8988T (cell line): ENCODE measurements at regions not wholly inside any gene's neighbourhood (a gene's known extent, or its start where the extent isn't known, plus 50 kb on each side); places are given as distances from the start of the nearest gene placed in this dataset.

Experiments used
- DNase-seq: peaks from one replicate; pipeline ENCODE4 v3.0.0; 2011

DNA sequence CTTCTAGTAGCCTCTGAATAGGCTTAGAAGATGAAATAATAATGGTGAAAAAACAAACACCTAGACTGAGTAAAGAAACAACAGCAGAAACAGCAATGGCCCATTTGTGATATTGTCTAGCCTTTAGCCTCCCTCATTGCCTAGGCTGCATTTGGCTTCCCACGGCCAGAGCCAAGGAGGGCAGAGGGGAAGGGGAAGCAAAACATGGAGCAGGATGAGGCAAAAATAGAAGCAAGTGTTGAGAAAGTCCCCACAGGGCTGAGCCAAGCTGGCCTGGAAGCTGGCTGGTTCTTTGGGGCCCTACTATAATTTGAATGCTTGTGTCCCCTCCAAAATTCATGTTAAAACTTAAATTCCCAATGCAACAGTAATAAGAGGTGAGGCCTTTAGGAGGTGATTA, 60.2 kb upstream of the KSR1 start:
- DNase-seq: no peak

DNA sequence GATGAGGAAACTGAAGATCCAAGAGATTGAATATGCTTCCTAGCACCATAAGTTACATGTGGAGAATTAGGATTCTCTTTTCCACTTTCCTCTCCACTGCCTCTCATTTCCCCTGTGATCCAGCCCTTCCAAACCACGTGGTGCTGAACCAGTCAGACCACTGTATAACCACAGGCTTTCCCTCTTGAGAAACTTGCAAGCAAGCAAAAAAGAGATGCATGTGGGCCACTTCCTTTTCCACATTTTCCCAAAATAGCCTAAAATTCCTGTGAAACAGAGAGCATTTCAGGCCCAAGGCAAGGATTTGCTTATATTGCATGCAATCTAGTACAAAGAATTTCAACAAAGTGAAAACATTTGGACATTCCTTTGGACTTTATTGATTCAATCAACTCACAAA, 59.3 kb upstream of the KSR1 start:
- no peak for DNase-seq

DNA sequence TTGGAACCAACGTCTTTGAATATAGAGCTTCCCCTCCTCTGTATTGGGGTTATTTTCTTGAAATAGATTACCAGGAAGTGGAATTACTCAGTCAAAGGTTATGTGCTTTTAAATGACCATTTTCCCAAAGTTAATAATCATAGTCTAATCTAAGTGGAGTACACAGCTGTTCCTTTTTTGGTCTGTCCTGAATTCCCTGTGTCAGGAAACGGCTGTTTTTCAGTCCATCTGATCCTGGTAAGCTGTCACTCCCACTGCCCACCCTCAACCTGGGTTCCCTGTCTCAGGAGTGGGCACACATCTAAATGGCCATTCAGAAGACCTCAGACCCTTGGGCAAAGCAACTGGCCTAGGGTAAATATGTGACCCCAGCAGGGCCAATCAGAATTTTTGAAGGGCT, 57.6 kb upstream of the KSR1 start:
- no peak for DNase-seq

DNA sequence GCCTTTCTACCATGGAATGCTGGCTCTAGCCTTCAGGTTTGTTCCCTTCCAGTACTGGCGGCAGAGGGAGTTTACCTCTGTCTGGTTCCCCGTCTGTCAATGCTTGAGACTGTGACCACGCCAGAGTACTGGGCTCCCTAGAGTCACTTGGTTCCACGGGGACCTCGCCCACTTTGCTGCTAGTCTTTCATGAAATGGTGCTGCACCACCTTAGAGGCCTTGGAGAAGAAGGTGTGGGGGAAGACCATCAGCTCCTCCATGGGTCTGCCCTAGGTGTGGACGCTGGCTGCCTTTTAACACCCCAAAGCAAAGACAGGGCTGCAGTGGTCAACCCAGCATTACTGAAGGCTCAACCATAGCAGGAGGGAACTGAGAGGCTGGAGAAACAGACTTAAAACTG, 55.3 kb upstream of the KSR1 start:
- DNase-seq: no peak

DNA sequence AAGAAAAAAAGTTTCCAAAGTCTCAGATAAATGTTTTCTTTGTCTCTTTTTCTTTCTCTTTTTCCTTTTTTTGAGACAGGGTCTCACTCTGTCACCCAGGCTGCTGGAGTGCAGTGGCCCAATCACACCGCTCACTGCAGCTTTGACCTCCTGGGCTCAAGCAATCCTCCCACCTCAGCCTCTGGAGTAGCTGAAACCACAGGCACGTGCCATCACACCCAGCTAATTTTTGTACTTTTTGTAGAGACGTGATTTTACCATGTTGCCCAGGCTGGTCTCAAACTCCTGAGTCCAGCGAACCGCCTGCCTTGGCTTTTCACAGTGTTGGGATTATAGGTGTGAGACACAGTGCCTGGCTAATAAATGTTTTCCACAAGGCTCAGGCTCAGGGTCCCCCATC, 53.3 kb upstream of the KSR1 start:
- no peak for DNase-seq

DNA sequence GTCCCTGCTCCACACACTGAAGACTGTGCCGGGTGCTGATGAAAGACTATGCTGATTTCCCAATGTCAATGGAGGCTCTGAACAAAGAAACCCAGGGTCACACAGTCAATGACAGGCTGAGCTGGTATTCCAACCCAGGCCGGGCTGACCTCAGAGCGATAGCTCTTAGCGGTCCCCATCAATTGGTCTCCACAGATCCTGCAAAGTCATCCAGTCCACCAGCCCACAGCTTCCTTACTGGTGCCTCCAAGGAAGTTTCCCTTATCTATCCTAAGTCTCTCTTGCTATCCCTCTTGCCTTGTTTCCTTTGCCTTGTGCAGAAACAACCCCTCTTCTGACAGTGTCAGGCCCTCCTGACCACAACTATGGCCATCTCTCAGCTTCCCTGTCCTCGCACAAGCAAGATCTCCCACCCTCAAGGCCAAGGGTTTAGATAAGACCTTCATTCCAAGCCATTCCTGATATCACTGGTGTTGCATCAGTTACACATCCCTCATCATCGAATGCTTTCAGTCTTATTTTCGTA, 52.7 kb upstream of the KSR1 start:
- DNase-seq: no peak

DNA sequence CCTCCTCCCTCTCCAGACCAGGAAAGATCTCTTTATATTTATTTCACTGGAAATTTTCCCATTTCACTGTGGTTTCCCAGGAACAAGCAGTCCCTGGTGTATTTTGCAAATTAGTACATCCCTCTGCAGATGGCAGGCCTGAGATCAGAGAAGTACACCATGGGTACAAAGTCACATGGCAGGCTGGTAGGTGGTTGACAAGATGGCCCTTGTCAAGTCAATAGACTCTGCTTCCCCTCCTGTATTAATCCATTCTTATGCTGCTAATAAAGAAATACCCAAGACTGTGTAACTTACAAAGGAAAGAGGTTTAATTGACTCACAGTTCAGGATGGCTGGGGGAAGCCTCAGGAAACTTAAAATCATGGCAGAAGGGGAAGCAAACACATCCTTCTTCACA, 51.6 kb upstream of the KSR1 start:
- no peak for DNase-seq
